SU-DHL-6 (cell line): ENCODE measurements at regions not wholly inside any gene's neighbourhood (a gene's known extent, or its start where the extent isn't known, plus 50 kb on each side); places are given as distances from the start of the nearest gene placed in this dataset.

ENCODE experiments used
- H2AFZ ChIP-seq: fragments of 200-600 bp; sonication (generic); 2 replicates; pipeline ENCODE4 v1.6.1; 2014; ENCODE audit warnings: low read depth, mild to moderate bottlenecking, moderate library complexity, mixed read lengths, antibody characterized with exemption, low read length; ENCODE audit not compliant: severe bottlenecking
- H3F3A ChIP-seq: fragments of 200-600 bp; shearing (Covaris generic); 2 replicates; pipeline ENCODE4 v1.6.0; 2016; ENCODE audit warnings: antibody characterized with exemption, mild to moderate bottlenecking; ENCODE audit not compliant: insufficient read depth
- H3K27ac ChIP-seq: fragments of 200-600 bp; sonication (generic); 2 replicates; pipeline ENCODE4 v1.5.1; 2016; ENCODE audit warnings: low read depth, mild to moderate bottlenecking, low read length, moderate library complexity, mixed read lengths
- H3K27me3 ChIP-seq: fragments of 200-600 bp; sonication (generic), shearing (Covaris generic); 2 replicates; pipeline ENCODE4 v1.6.0; 2014; ENCODE audit warnings: mild to moderate bottlenecking, low read length
- H3K36me3 ChIP-seq: fragments of 200-600 bp; sonication (generic); 2 replicates; pipeline ENCODE4 v1.6.1; 2014; ENCODE audit warnings: mild to moderate bottlenecking, low read length, mixed read lengths
- H3K4me2 ChIP-seq: fragments of 300-600, 200-600 bp; shearing (Covaris generic), sonication (generic); 2 replicates; pipeline ENCODE4 v1.6.0; 2014; ENCODE audit warnings: low read length, low read depth, mild to moderate bottlenecking; ENCODE audit not compliant: poor library complexity, severe bottlenecking
- H3K4me3 ChIP-seq: fragments of 200-600 bp; sonication (generic); 2 replicates; pipeline ENCODE4 v1.5.1; 2014; ENCODE audit warnings: antibody characterized with exemption, low read length, mild to moderate bottlenecking, mixed read lengths; ENCODE audit not compliant: insufficient read depth, poor library complexity, severe bottlenecking
- H3K79me2 ChIP-seq: fragments of 200-600 bp; sonication (generic); 2 replicates; pipeline ENCODE4 v1.6.1; 2014; ENCODE audit warnings: mild to moderate bottlenecking, low read length, moderate library complexity; ENCODE audit not compliant: insufficient read depth
- H3K9ac ChIP-seq: fragments of 200-600 bp; sonication (generic); 2 replicates; pipeline ENCODE4 v1.7.0; 2014; ENCODE audit warnings: mild to moderate bottlenecking, low read length
- H3K9me2 ChIP-seq: fragments of 200-600 bp; sonication (generic); replicated peaks from 2 replicates; pipeline ENCODE4 v1.6.1; 2014; ENCODE audit warnings: low read length; ENCODE audit not compliant: insufficient read depth
- H3K9me3 ChIP-seq: fragments of 200-600 bp; sonication (generic); 2 replicates; pipeline ENCODE4 v1.6.1; 2014; ENCODE audit warnings: low read length, mixed read lengths; ENCODE audit not compliant: insufficient read depth
- H4K20me1 ChIP-seq: fragments of 200-600 bp; sonication (generic); 2 replicates; pipeline ENCODE4 v1.6.1; 2014; ENCODE audit warnings: low read depth, mild to moderate bottlenecking, antibody characterized with exemption, low read length, moderate library complexity, mixed read lengths
- CTCF ChIP-seq: fragments of 200-600 bp; sonication (generic); IDR thresholded peaks from one replicate; pipeline ENCODE4 v1.5.1; 2017; ENCODE audit warnings: antibody characterized with exemption, mild to moderate bottlenecking, low read length, moderate library complexity; ENCODE audit not compliant: insufficient read depth, poor library complexity, severe bottlenecking
- EZH2phosphoT487 ChIP-seq: fragments of 200-600 bp; sonication (generic), shearing (Covaris generic); conservative IDR thresholded peaks from 2 replicates; pipeline ENCODE4 v1.6.1; 2018; ENCODE audit warnings: mild to moderate bottlenecking, antibody characterized with exemption, low read length, moderate library complexity, mixed read lengths

DNA sequence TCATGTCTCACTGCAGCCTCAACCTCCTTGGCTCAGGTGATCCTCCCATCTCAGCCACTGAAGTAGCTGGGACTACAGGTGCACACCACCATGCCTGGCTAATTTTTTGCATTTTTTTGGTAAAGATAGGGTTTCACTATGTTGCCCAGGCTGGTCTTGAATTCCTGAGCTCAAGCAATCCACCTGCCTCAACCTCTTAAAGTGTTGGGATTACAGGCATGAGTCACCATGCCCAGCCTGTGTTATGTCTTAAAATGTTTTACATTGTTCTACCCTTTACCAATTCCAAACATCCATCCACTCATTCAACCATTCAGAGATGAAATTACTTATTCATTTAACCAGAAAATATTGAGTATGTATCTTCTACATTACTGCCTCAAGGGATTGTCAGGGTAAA lies 111.6 kb upstream of the BTG1 start:
- H3K79me2 ChIP-seq: no peaks in the 10 kb centered on the region
- no peak overlapping the region for H3K4me2 ChIP-seq
- H3K9me3 ChIP-seq: no peaks in the 10 kb centered on the region
- no peak overlapping the region for H3K9ac ChIP-seq
- H3K27me3 ChIP-seq: no peaks in the 10 kb centered on the region
- H4K20me1 ChIP-seq: no peaks in the 10 kb centered on the region
- no peak overlapping the region for H3K27ac ChIP-seq
- no peaks in the 10 kb centered on the region for H3K9me2 ChIP-seq
- H2AFZ ChIP-seq: no peak overlapping the region
- H3K4me3 ChIP-seq: no peak overlapping the region
- H3K36me3 ChIP-seq: no peaks in the 10 kb centered on the region
- H3F3A ChIP-seq: no peaks in the 10 kb centered on the region
- TF ChIP-seq CTCF (no peak), EZH2phosphoT487 (no peak)

- no peak overlapping the region for H2AFZ ChIP-seq
Observed at GRCh38 chr12:92255741-92256140, 110.1 kb upstream of the BTG1 start.

DNA sequence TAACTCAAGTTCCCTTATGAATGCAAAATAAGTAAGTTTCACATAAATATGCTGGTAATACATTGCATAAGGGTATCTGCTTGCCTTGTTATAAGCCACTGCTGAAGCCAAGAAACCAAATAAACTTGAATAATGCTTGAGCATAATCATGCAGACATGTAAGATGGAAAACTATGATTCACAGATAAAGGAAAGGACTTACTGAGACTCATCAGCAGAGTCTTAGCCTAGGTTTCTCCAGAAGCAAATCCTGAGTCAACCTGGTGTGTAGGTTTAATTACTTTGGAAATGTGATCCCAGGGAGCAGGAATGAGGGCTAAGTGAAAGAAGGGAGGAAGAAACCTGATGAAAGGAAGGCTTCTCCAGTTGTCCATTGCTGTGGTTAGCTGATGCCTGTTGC lies 107.7 kb upstream of the BTG1 start:
- H4K20me1 ChIP-seq: no peaks in the 10 kb centered on the region
- H3F3A ChIP-seq: no peaks in the 10 kb centered on the region
- H3K4me2 ChIP-seq: no peak overlapping the region
- H3K79me2 ChIP-seq: no peaks in the 10 kb centered on the region
- H3K27me3 ChIP-seq: no peaks in the 10 kb centered on the region
- no peak for TF ChIP-seq EZH2phosphoT487
- no peak for TF ChIP-seq CTCF
- H3K36me3 ChIP-seq: no peaks in the 10 kb centered on the region
- no peaks in the 10 kb centered on the region for H3K9me2 ChIP-seq
- no peak overlapping the region for H3K27ac ChIP-seq
- H2AFZ ChIP-seq: no peak overlapping the region
- H3K9ac ChIP-seq: no peak overlapping the region
- no peak overlapping the region for H3K4me3 ChIP-seq
- H3K9me3 ChIP-seq: no peaks in the 10 kb centered on the region

More at GRCh38 chr12:92255741-92256140, 110.1 kb upstream of the BTG1 start:
- TF ChIP-seq EZH2phosphoT487: no peak
- no peak for TF ChIP-seq CTCF
- Histone ChIP-seq H3K4me3 (no peak overlapping the region), H3K9me3 (no peaks in the 10 kb centered on the region), H3K4me2 (no peak overlapping the region), H3K27me3 (no peaks in the 10 kb centered on the region), H3K9ac (no peak overlapping the region), H3K27ac (no peak overlapping the region), H3K79me2 (no peaks in the 10 kb centered on the region), H4K20me1 (no peaks in the 10 kb centered on the region), H3F3A (no peaks in the 10 kb centered on the region), H3K9me2 (no peaks in the 10 kb centered on the region), H3K36me3 (no peaks in the 10 kb centered on the region)

- H3K27me3 ChIP-seq: no peaks in the 10 kb centered on the region
- H3K9ac ChIP-seq: no peak overlapping the region
- no peaks in the 10 kb centered on the region for H3F3A ChIP-seq
- H3K4me2 ChIP-seq: no peak overlapping the region
- no peaks in the 10 kb centered on the region for H3K79me2 ChIP-seq
- H3K27ac ChIP-seq: no peak overlapping the region
- H3K4me3 ChIP-seq: no peak overlapping the region
- H4K20me1 ChIP-seq: no peaks in the 10 kb centered on the region
- H3K9me2 ChIP-seq: no peaks in the 10 kb centered on the region
- no peak overlapping the region for H2AFZ ChIP-seq
- H3K9me3 ChIP-seq: no peaks in the 10 kb centered on the region
- no peak for TF ChIP-seq EZH2phosphoT487
- TF ChIP-seq CTCF: no peak
- H3K36me3 ChIP-seq: no peaks in the 10 kb centered on the region
Observed at GRCh38 chr12:92248977-92249376, 103.3 kb upstream of the BTG1 start.
